ENCODE measurements at regions not wholly inside any gene's neighbourhood (a gene's known extent, or its start where the extent isn't known, plus 50 kb on each side); places are given as distances from the start of the nearest gene placed in this dataset.

DNA sequence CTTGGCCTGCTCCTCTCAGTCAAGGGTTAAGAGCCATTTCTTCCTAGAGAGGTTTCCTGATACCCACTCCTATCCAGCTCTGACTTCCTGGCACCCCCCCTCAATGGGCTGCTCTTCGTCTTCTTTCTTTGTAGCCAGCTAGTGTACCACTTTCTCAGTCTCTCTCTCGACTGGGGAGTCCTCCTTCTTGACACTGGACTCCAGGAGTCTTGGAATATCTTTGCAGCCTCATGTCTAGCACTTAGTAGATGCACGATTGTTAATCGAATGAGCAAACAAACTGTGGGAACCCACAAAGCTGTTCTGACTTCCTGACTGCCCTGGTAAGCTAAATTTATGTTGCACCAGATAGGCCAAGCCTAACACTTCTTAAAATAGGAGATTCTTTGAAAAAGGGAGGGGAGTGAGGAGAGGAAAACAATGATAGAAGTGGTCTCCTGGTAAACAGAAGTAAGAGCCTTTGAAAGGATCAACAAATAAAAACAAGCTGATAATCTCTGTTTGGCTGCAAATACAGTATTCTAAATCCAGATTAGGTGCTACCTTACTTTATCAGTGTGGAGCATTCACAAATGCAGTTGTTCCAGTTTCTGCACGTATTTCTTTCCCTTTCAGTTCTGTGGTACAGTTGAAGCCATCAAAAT lies 160.1 kb upstream of the CITED2 start:
- CTCF ChIA-PET, result no interaction called here
- Mint-ChIP-seq H3K4me3 (ENCODE audit: unreplicated experiment) (peak overlapping the region; percentile 67), H3K36me3 (ENCODE audit: insufficient read depth, unreplicated experiment) (peaks cover 11% of the 10 kb centered on the region), H3K4me1 (ENCODE audit: low read depth, unreplicated experiment) (peaks cover 39% of the 10 kb centered on the region), H3K9me3 (ENCODE audit: unreplicated experiment) (no peaks in the 10 kb centered on the region), H3K27me3 (ENCODE audit: insufficient read depth, unreplicated experiment) (no peaks in the 10 kb centered on the region), H3K27ac (ENCODE audit: unreplicated experiment) (peak overlapping the region; percentile 90)
- POLR2A ChIA-PET, result interaction anchor here (1.8 kb wide), 1 partner anchor 160 kb away, joined by 10 read pairs; the partner anchor contains the start of gene CITED2
- no peaks in the 10 kb centered on the region for H3K36me3 ChIP-seq (ENCODE audit: control insufficient read depth, insufficient read depth, low read length)
- TF ChIP-seq, protein P1, sequence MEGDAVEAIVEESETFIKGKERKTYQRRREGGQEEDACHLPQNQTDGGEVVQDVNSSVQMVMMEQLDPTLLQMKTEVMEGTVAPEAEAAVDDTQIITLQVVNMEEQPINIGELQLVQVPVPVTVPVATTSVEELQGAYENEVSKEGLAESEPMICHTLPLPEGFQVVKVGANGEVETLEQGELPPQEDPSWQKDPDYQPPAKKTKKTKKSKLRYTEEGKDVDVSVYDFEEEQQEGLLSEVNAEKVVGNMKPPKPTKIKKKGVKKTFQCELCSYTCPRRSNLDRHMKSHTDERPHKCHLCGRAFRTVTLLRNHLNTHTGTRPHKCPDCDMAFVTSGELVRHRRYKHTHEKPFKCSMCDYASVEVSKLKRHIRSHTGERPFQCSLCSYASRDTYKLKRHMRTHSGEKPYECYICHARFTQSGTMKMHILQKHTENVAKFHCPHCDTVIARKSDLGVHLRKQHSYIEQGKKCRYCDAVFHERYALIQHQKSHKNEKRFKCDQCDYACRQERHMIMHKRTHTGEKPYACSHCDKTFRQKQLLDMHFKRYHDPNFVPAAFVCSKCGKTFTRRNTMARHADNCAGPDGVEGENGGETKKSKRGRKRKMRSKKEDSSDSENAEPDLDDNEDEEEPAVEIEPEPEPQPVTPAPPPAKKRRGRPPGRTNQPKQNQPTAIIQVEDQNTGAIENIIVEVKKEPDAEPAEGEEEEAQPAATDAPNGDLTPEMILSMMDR (IDR thresholded peaks at IDR 0.05; ENCODE audit: insufficient read depth in 1 of 2, low read depth in 1 of 2, low read length in 1 of 2, severe bottlenecking in 1 of 2, unreplicated experiment in 1 of 2), result no peak
- BruUV-seq (replicated peaks), result TSS peak; percentile 56
- peaks cover 58% of the 10 kb centered on the region for H3K4me1 ChIP-seq
- no peak for DNase-seq
- H3K27me3 ChIP-seq (replicated peaks; ENCODE audit: control insufficient read depth, insufficient read depth, low read length), result no peaks in the 10 kb centered on the region
- intact Hi-C loops (cut with micrococcal nuclease; ENCODE audit: unreplicated experiment), result loop anchor here (2.0 to 5.0 kb wide), 3 partner anchors 52 to 313 kb away; no protein-coding TSS in a partner anchor
- H3K9me3 ChIP-seq, result no peaks in the 10 kb centered on the region
- peak overlapping the region; percentile 3; the same call in 1 of the 2 replicates for H3K4me3 ChIP-seq (ENCODE audit: low read depth, low read length)

- peak; percentile 28 to 50 for DNase-seq
- Histone ChIP-seq H3K27me3 (replicated peaks; ENCODE audit: control insufficient read depth, insufficient read depth, low read length) (no peaks in the 10 kb centered on the region), H3K9me3 (no peaks in the 10 kb centered on the region), H3K36me3 (ENCODE audit: control insufficient read depth, insufficient read depth, low read length) (no peaks in the 10 kb centered on the region), H3K4me1 (peaks cover 54% of the 10 kb centered on the region), H3K4me3 (ENCODE audit: low read depth, low read length) (peak overlapping the region; percentile 3; the same call in 1 of the 2 replicates)
- Mint-ChIP-seq H3K27me3 (ENCODE audit: insufficient read depth, unreplicated experiment) (no peaks in the 10 kb centered on the region), H3K27ac (ENCODE audit: unreplicated experiment) (peak overlapping the region; percentile 90), H3K4me3 (ENCODE audit: unreplicated experiment) (peak overlapping the region; percentile 67), H3K36me3 (ENCODE audit: insufficient read depth, unreplicated experiment) (peaks cover 11% of the 10 kb centered on the region), H3K9me3 (ENCODE audit: unreplicated experiment) (no peaks in the 10 kb centered on the region), H3K4me1 (ENCODE audit: low read depth, unreplicated experiment) (peaks cover 36% of the 10 kb centered on the region)
- ChIA-PET POLR2A (interaction anchor here (0.5 to 1.8 kb wide), 2 partner anchors 44 to 159 kb away, joined by 4 to 10 read pairs; partner anchors contain the start of gene CITED2), CTCF (no interaction called here)
- intact Hi-C loops (cut with micrococcal nuclease; ENCODE audit: unreplicated experiment), result loop anchor here (2.0 kb wide), 1 partner anchor 53 kb away; no protein-coding TSS in a partner anchor
- TF ChIP-seq, protein P1 (IDR thresholded peaks at IDR 0.05; ENCODE audit: insufficient read depth in 1 of 2, low read depth in 1 of 2, low read length in 1 of 2, severe bottlenecking in 1 of 2, unreplicated experiment in 1 of 2), result no peak
- BruUV-seq (replicated peaks), result no TSS peak
Measured at GRCh38 chr6:139533573-139534471, 159.4 kb upstream of the CITED2 start.

DNA sequence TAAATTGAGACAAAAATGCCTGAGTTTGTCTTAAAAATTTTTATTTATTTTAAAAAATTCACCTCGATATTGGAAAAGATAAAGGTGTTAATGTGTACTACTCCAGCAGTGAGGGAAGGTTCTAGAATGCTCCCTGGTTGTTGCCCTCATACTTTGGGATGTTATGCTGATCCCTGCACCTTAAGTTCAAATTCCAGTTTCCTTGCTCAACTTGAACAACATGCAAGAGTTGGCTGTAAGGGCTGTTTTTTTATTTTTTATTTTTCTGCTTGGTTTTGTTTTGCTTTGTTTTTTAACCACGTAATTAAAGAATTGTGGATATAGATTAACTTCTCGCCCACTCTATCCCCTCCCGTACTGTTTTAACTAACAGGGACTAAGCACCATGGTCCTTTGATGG lies 158.7 kb upstream of the CITED2 start:
- no peaks in the 10 kb centered on the region for H3K9me3 Mint-ChIP-seq (ENCODE audit: unreplicated experiment)
- no TSS peak for BruUV-seq (replicated peaks)
- peaks cover 40% of the 10 kb centered on the region for H3K4me1 Mint-ChIP-seq (ENCODE audit: low read depth, unreplicated experiment)
- H3K36me3 ChIP-seq (ENCODE audit: control insufficient read depth, insufficient read depth, low read length), result no peaks in the 10 kb centered on the region
- peak overlapping the region; percentile 67 for H3K4me3 Mint-ChIP-seq (ENCODE audit: unreplicated experiment)
- no peaks in the 10 kb centered on the region for H3K9me3 ChIP-seq
- intact Hi-C loops (cut with micrococcal nuclease; ENCODE audit: unreplicated experiment), result no loop called here
- H3K36me3 Mint-ChIP-seq (ENCODE audit: insufficient read depth, unreplicated experiment), result peaks cover 11% of the 10 kb centered on the region
- TF ChIP-seq, protein P1 (IDR thresholded peaks at IDR 0.05; ENCODE audit: insufficient read depth in 1 of 2, low read depth in 1 of 2, low read length in 1 of 2, severe bottlenecking in 1 of 2, unreplicated experiment in 1 of 2), result no peak
- CTCF ChIA-PET, result no interaction called here
- no peaks in the 10 kb centered on the region for H3K27me3 Mint-ChIP-seq (ENCODE audit: insufficient read depth, unreplicated experiment)
- DNase-seq, result no peak
- POLR2A ChIA-PET, result interaction anchor here (1.8 kb wide), 1 partner anchor 158 kb away, joined by 10 read pairs; the partner anchor contains the start of gene CITED2
- peak overlapping the region; percentile 90 for H3K27ac Mint-ChIP-seq (ENCODE audit: unreplicated experiment)
- peaks cover 48% of the 10 kb centered on the region for H3K4me1 ChIP-seq
- H3K27me3 ChIP-seq (replicated peaks; ENCODE audit: control insufficient read depth, insufficient read depth, low read length), result no peaks in the 10 kb centered on the region
- no peak overlapping the region for H3K4me3 ChIP-seq (ENCODE audit: low read depth, low read length)
